ENCODE measurements at regions not wholly inside any gene's neighbourhood (a gene's known extent, or its start where the extent isn't known, plus 50 kb on each side); places are given as distances from the start of the nearest gene placed in this dataset.
"Not testable (repeated sequence)": the region's sequence is repeated elsewhere in the genome, so short reads cannot be mapped to it uniquely, and the experiment has no call there.

DNA sequence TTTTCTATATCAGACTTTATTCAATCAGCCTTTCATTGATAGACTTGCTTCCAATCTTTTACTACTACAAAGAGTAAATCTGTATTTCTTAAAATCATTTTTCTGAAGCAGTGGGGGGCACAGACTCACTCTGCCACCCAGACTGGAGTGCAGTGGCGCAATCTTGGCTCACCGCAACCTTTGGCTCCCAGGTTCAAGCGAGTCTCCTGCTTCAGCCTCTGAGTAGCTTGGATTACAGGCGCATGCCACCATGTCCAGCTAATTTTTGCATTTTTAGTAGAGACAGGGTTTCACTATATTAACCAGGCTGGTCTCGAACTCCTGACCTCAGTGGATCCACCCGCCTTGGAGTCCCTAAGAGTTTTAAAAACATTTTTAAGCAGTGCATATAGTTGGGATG is 270.6 kb upstream of the REG3G start:
- no peak for DNase-seq

DNA sequence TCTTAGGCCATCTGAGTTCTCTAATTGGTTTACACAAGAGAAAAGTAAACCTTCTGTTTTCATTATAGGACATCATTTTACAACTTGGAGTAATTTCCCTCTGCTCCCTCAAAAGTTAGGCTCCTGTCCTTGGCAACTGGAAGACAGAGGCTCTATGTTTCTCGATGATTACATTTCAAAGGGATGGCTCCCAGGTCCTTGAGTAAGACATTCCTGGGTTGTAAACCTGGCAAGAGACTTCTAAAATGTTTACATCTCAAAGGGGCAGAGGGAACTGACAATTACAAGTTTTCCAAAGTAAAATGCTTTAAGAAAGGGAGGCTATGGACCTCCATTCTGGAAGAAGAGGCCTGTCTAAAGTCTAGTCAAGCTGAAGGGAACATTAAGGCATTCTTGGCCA is 268.3 kb upstream of the REG3G start:
- DNase-seq: no peak

DNA sequence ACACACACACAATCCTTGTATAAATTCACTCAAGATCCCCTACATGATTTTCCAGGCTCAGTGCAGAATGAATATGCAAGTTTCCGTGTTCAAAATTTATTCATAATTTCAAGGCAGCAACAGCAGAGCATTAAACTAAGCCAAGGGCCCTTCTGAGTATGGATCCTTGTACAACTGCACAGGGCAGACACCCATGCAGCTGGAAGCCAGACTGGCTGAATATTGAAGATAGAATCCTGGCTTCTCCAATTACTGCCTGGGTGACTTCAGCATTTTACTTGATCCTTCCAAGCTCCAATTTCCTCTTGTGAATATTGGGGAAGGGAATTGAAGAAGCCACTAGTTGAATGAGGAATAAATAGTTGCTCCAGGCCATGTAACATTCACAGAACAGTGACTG is 267.9 kb upstream of the REG3G start:
- DNase-seq: no peak

DNA sequence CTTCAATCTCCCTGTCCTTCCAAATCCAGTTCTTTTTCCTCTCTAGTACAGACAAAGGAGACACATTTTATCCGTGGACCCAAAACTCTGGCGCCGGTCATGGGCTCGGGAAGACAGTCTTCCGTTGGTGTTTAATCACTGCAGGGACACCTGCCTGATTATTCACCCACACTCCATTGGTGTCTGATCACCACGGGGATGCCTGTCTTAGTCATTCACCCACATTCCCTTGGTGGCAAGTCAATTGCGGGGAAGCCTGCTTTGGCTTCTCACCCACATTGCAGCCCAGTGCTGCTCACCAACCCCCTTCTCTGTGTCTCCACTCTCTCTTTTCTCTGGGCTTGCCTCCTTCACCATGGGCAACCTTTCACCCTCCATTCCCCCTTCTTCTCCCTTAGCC is 266.7 kb upstream of the REG3G start:
- not testable (repeated sequence) for DNase-seq

DNA sequence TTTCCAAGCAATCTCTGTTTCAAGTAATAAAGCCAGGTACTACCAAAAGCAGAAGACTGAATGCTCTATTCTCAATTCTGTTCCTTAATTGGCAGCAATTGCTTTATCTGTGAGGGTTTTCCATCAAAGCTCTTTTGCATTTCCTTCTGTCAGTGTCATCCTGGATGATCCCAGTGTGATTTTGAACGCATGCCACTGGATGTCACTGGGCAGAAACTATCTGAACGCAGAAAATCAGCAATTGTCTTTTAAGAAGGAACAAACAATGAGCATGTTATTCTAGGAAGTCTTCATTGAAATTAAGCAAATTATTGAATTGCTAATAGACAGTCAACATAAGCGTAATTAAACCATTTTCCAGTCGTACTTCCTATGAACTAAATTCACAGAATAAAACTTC is 259.0 kb upstream of the REG3G start:
- no peak for DNase-seq

DNA sequence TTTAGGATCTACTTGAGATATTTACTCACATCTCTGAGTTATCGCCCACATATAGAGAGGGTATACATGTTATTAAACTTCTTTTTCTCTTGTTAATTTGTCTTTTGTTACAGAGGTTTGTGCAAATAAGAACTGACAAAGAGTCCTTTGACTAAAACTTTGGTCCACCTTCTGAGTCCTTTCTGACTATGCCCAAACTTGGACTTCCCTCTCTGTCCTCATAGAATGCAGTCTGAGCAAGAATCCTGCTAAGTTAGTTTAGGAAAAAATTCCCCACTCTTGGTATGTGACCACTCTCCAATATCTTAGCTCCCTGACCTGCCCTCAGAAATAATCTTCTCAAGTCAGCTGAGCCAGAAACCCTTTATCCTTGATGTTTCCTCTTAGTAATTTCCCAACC is 257.5 kb upstream of the REG3G start:
- no peak for DNase-seq

DNA sequence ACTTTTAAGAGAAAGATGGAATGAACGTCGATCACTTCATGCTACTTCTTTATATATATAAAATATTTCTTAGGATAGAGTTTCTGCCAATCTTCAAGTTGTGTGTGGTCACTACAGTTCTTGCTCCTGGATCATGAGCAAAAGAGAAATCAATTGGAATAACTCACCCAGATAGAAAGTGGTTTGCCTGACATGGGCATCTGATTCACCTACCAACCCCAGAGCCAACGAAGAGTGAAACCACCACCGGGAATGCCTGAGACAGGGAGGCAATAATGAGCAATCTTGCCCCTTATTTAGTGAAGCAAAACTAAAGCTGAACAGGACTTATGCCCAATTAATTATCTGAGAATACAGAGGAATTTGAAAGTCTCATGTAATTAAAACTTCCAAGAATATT is 250.2 kb upstream of the REG3G start:
- DNase-seq: no peak

DNA sequence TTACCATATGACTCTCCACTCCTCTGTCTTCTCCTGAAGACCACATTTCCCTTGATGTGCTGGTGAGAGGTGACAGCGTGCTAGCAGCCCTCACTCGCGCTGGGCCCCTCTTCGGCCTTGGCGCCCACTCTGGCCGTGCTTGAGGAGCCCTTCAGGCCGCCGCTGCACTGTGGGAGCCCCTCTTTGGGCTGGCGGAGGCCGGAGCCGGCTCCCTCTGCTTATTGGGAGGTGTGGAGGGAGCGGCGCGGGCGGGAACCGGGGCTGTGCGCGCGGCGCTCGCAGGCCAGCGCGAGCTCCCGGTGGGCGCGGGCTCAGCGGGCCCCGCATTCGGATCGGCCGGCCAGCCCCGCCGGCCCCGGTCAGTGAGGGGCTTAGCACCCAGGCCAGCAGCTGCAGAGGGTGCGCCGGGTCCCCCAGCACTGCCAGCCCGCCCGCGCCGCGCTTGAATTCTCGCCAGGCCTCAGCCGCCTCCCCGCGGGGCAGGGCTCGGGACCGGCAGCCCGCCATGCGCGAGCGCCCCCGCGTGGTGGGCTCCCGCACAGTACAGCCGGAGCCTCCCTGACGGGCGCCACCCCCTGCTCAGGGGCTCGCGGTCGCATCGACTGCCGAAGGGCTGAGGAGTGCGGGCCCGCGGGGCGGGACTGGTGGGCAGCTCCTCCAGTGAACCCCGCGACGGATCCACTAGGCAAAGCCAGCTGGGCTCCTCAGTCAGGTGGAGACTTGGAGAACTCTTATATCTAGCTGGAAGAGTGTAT is 246.6 kb upstream of the REG3G start:
- peak; percentile 7 for DNase-seq

DNA sequence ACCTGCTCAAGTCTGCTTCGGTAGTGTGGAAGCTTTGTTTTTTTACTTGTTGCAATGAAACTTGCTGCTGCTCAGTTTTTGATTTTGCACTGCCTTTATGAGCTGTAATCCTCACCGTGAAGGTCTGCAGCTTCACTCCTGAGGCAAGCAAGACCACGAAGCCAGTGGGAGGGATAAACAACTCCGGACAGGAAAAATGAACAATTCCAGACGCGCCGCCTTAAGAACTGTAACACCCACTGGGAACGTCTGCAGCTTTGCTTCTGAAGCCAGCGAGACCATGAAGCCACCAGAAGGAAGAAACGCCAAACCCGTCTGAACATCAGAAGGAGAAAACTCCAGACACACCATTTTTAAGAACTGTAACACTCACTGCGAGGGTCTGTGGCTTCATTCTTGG is 245.7 kb upstream of the REG3G start:
- no peak for DNase-seq

DNA sequence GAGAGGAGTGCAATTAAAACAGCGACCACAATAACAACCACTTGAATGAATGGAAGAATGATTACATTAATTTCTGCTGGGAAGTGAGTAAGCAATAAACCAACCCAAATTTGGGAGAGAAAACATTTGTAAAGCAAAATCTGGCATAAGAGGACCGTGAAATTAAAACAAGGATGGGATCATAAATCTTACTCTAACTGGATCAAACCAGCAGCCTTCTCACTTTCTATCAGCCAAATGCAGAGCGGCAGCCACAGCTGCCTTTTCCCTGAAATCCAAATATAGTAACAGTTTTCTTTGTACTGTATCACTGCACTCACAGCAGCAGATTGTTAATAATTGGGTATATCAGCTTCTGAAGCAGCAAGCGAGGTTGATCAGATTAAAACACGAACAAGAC is 245.2 kb upstream of the REG3G start:
- DNase-seq: no peak

DNA sequence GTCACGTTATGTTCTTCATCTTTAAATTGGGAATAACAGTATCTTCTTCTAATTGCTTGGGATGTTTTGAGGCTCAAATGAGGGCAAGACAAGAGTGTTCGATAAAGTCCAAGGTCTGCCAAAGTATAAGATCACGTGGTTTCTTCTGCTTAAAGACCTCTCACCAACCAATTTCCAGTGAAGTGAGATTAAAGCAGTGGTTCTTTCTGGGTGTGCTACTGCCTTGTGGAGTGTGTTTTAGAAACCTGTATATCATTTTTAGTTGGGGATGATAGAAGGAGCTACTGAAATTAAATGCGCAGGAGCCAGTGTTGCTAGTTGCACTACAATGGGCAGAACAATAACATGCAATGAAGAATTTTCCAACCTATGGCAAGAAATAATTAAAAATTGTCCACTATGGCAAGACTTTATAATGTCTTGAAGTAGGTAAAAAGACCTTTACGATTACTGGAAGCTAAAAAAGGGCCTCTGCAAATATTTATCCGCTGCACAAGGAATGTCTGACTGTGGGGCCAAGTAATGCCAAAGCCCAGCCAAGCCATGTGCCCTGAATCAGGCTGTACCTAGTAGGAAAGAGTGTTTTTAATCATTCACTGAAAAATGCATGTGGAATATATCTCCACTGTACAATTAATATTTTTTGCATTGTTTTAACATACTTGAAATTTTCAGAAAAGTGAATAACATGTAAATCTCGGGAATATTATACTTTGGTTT is 244.5 kb upstream of the REG3G start:
- DNase-seq: no peak

DNA sequence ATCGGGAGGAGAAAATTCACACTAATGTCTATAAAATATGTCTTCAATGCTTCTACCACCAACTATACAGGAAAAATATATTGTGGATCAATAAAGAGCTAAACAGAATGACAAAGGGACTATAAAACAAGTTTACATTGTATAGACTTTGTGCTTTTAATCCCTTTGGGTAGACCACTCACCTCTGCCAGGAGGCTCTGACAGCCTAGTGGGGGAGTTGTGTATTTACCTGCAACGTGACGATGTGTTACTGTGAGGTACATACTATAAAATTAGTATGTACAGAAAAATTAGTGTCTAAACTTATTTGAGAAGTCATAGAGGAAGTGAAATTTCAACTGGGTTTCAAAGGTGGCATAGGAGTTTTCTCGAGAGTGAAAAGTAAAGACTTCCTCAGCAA is 243.3 kb upstream of the REG3G start:
- no peak for DNase-seq

DNA sequence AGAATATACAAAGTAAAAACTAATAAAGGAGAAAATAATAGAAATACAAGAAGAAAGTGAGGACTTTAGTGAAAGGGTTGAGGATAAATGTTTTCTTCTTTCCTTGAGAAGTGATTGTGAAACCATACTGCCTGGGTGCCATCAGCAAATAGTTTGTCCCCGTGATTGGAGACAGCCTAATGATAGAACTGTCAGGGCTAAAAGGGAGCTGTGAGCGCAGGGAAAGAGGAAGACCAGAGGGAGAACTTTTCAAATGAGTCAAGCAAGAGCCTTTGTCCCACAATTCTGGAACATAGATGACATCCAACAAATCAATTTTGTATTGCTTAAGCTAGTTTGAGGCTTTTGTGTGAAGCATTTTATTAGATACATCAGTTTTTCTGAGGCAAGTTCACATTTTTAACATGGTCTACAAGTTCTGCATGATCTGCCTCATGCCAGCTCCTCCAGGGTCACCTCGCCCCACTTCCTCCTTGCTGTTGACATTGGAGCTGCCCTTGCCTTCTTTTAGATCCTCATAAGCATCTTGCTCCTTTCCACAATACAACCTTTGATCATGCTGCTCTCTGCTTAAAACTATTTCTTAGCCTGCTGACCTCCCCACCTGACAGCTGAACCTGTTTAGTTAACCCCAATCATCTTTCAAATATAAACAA is 213.4 kb upstream of the REG3G start:
- no peak for DNase-seq

DNA sequence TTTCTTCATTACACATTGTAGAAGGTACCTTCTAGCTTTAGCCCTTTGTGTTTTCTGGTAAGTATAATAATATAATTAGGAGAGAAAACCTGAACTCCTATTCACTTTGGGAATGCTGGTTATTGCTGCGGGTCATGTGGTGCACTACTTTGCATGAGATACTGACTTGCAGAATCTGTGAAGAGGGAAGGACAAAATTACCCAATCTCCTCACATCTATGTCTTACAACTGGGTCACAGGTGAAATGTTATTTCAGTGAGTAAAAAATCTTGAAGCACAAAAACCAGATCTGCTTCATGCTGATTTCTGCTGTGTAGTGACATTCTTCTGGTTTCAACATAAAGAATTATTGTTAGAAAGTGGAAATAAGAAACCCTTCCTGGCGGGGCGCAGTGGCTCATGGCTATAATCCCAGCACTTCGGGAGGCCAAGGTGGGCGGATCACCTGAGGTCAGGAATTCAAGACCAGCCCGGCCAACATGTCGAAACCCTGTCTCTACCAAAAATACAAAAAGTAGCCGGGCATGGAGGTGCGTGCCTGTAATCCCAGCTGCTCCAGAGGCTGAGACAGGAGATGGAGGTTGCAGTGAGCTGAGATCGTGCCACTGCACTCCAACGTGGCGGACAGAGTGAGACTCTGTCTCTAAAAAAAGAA is 211.0 kb upstream of the REG3G start:
- DNase-seq: no peak

DNA sequence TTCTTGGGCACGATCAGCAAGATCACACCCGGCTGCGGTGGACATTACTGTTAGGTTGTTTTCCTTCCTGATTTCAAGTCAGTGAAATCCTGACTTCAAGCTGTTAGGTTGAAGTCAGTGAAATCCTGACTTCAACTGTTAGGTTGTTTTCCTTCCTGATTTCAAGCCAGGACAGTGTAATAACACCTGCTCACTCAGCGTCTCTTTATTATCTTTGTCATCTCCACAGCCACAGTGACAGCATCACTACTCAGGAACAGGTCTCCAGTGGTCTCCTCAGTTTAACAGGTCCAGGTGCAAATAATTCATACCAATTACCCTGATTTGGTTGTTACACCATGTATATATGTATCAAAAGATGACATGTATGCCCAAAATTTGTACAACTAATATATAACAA is 208.1 kb upstream of the REG3G start:
- no peak for DNase-seq

DNA sequence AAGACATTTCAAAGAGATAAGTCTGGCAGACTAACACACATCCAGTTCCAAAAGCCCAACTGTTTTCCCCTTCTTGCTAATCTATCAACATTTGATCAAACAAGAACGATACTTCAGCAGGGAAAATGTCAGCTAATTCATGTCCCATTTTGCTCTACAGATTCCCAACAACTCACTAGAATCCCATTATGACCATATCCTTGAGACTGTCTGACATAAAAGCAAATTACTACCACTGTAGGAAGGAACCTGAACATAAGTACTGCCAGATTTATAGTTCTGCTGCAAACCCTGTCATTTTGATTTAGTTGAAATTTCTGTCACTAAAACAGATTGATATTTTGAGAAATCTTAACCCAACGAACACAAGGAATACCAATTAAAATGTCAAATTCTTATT is 193.0 kb upstream of the REG3G start:
- DNase-seq: no peak

DNA sequence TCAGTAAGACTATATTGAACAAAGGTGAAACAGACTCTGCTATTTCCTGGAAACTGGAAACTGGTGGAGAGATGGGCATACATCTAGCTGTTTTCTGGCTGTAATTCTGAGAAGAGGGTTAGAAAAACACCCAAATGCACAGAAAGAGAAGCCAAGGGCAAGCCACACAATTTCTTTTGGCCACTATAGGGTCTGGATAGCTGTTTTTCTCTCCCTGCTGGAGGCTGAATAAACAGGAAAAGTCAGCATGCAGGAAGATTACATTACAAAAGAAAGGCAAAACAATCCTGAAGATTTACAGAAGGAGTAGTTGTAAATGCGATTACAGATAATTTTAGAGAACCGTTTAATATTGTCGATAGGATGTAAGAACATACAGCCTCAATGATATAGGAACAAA is 186.2 kb upstream of the REG3G start:
- no peak for DNase-seq

DNA sequence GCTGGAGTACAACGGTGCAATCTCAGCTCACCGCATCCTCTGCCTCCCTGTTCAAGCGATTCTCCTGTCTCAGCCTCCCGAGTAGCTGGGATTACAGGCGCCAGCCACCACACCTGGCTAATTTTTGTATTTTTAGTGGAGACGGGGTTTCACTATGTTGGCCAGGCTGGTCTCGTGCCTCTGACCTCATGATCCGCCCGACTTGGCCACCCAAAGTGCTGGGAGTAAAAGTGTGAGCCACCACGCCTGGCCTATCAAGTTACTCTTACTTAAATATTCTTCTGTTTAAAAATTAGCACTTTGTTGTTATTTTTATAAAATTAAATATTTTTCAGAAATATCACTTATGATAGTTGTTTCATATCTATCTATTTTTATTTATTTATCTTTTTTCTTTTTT is 185.2 kb upstream of the REG3G start:
- not testable (repeated sequence) for DNase-seq

DNA sequence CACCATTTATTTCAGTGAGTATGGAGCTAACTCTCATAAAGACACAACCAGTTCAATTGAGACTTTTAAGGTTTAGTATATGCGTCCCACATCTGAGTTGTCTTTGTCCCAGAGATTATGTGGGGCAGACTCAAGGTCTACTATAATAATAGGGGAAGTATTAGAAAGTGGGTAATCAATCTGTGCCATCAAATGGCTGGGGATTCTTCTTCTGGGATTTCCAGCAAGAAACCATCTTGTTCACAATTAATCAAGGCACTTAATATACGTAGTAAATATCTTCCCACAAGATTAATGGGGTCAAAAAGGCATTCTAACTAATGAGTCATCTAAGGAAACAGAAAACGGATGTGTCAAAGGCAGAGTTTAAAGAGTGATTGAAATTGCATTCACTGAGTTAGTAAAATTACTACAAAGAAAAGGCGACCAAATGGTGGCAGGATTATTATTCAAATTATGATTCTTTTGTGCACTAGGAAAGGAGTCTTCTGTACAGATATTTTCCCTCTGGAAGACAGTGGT is 179.8 kb upstream of the REG3G start:
- DNase-seq: no peak

DNA sequence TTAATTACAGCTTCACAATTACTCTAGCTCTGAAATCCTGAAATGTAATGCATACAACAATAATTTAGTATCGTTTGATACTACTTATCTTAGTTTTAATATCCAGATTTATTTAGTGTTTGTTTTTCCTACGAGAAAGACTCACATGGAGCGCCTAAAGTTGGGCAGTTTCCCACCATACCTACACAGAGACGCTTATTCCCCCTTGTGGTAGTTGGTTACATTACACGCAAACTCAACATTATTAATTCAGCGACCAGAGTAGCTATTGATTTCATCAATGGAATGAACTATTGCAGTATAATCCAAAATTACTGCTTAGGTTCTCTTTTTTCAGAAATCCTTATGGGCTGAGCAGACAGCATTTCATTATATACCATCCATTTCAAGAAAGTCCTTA is 164.0 kb upstream of the REG3G start:
- no peak for DNase-seq

DNA sequence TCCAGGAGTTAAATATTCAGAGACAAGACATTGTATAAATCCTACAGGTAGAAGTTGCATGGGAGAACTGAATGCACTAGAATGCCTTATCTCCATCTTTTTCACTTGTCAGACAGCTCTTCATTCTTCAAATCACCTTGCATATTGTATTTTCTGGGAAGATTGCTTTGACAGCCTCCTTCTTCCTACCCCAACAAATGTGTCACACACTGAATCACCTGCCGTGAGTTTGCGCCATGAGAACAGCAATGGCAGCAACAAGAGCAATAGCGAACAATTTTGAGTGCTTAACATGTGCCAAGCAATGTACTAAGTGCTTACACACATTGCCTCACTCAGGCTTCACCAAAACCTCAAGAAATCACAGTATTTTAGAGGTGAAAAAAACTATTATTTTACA is 161.3 kb upstream of the REG3G start:
- no peak for DNase-seq

DNA sequence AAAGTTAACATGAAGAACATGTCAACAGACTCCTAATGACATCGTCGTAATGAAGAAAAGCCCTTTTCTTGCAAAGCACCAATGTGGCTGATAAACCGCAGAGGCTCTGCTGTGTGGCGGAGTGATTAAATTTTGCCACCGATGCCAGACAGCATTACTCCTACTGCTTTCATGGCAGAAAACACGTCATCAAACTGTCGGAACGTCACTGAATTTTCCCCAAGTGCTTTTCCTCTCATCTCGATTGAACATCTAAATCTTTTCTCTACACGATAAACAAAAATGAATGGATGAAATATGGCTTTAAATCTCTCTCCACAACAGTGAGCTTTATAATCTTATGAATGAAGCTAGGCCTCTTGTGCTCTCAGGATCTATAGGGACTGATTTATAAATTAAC is 159.8 kb upstream of the REG3G start:
- DNase-seq: no peak

DNA sequence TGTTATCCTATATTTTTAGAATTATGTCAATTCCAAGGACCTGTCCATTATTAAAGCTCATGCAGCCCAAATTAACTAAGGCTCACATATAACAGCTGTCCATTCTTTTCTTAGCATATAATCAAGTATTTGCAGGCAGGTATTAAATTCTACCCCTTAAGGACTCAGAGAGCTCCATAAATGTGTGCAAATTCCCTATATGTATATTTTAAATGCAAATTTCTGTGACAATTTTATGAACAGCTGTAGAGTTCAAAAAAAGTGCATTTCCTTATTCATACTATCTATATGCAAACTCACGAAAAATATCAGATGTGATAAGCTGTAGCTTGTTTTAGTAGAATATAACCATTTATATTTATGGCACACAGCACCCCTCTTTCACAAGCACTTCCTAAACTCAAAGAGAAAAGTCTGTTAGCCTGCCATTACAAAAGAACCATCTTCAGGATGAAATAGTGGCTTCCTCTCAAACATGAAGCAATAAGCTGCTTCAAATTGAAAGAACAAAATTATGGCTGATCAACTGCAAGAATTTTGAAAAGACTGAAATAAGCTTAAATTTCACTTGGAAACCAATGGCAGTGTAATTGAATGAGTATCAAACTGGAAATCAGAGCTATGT is 155.0 kb upstream of the REG3G start:
- DNase-seq: no peak

All from activated gamma-delta T cell (primary cell).